GF-D8 (cell line): ENCODE measurements at regions not wholly inside any gene's neighbourhood (a gene's known extent, or its start where the extent isn't known, plus 50 kb on each side); places are given as distances from the start of the nearest gene placed in this dataset.

Experiments used
- DNase-seq: peaks from one replicate; lab custom pipeline; 2025; lab: John Stamatoyannopoulos, UW

DNA sequence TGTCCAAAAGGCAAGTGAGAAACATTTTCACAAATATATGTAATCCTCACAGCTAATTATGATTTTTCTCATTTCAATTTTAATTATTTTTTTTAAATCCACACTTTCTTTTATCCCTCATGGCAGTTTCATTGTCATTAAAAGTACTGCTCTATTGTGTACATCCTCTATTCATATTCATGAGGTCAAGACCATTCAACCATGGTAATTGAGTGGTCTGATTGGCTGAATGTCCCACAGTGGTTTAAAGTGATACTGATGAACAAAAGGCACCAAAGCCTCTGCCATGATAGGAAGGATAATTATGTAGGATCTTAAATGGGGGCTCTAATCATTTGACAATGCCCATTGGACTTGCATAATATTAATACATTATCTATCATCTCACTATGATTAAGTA lies 108.4 kb upstream of the EPHA4 start:
- no peak for DNase-seq

DNA sequence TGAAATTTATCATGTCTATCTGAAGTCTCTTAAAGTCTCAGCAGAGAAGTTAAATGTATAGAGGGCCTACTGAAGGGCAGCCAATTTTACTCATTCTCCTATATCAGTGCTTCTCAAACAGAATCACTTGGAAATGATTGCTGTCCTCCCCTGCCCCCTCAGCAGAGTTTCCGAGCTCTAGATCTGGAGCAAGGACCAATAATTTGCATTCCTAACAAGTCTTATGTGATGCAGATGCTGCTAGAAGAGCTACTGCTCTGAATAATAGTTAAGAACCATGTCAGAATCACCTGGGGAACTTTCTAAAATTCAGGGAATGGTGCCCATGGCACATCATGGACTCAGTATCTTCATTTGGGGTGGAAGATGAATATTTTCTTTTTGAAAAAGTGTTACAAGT lies 105.6 kb upstream of the EPHA4 start:
- no peak for DNase-seq

DNA sequence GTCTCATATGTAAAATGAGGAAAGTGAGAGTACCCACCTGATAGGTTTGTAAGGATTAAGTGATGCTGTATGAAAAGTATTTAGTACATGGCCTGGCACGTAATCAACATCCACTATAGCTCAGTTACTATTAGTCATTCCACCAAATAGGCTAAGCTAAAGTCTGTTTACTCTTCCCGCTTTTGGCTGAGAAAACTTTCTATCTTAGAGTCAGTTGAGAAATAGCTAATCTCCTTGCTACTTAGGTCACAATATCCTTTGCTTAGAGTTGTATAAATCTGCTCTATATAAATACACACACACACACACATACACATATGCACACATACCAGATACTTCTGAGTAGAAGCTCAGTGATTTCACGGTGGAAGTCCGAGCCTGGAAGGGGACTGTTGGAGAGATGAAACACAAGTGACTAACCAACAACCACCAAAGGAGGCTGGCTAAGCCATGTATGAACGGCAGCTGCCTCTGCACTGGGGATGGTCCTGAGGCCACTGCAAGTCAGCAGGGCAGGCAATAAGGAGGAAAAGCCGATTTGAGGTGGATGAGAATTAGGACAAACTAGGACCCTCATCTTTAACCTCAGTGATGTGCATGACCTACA lies 104.6 kb upstream of the EPHA4 start:
- DNase-seq: no peak

DNA sequence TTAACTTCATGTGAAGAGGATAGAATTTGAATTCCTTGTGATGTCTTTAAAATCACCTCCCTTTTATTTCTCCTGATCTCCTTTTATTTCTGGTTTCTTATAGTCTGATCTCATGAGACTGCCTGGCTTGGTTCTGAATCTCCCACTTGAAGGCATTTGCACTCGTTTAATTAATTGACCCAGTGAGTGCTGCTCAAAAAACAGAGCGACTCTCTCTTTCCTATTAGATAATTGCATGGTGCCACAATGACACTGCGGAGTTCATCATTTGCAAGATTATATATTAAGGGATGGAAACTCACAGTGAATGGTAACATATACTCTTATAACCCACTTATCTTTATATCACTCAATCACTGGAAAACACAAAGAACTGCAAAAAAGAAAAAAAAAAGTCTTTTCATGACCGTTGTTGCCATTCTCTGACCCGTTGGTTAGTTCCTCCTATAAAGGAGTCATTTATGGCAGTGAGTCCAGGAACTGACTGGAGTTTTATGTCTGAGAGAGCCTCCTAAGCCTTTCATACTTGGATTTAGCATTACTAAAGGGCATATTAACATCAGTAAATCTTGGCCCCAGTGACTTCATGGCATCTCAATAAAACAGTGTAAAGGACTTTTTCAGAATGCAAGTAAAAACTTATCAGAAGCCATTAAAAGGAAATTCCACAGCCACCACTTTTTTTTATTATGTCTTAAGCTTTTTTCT lies 103.3 kb upstream of the EPHA4 start:
- no peak for DNase-seq

DNA sequence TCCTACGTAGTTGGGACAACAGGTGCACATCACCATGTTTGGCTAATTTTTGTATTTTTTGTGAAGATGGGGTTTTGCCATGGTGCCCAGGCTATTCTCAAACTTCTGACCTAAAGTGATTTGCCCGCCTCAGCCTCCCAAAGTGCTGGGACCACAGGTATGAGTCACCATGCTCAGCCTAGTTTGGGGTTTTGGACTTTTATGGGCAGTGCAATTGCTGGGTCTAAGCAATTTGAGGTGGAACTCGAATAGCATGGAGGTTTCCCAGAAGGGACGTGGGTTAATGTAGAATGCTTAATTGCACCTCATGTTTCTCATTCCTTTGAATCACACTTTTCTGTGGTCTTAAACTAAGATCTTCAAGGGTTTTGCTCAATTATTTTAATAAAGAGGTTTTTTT lies 102.3 kb upstream of the EPHA4 start:
- DNase-seq: no peak

DNA sequence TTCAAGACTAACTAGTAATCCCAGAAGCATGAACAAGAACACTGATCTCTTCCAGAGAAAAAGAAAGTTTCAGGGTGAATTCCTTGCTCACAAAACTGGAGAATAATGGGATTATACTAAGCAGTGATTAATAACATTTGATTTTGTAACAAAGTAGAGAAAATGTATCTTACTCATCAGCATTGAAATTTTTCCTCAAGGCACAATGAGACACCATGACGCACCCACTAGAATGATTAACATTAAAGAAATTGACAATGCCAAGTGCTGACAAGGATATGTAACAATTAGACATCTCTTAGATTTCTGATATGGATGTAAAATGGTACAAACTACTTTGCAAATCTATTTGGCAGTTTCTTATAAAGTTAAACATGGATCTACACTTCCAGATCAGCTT lies 101.1 kb upstream of the EPHA4 start:
- no peak for DNase-seq

DNA sequence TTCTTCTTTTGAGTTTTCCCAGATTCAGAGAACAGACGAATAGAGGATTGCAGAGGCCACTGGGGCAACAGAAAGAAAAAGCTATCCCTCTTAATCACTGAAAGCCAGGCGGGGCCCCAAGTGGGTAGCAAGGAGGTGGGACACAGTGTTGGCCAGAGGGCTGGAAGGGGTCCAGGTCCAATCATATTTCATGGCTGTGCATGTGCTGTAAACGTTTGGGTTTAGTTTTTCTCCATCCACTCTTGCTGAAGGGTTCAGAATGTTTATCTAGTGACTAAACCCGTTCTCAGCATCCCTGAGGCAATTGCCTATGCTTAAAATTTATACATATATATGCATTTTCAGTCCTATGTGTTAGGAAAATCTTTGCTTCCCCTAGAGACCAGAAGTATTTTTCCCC lies 99.4 kb upstream of the EPHA4 start:
- no peak for DNase-seq

DNA sequence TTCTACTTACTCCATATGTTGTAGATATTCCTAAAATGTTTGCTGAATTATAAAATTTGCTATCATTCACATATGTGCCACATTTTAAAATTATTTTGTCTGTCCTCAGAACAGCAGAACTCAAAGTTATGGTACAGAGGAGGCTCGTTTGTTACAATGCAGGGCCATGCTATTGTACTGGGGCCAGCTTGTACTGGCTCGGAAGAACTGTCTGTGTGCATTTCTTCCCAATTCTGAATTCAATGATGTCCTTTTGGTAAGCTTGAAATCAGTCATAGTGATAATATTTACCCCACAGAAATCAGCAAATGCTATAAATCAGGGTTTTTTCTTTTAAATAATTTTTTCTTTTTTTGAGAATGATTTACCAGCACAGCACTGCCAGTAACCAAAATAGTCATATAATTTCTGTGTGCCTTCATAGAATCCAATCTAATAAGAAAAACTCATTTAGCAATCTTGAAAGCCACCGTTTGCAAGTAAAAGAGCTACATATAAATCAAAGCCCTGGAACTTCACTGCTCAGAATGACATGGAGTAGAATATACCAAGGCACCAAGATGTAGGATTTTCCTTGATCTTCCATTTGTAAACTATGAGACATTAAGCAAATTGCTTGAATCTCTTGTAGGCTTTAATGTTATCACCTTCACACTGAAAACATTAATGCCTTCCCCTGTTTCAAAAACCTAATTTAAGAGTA lies 90.7 kb upstream of the EPHA4 start:
- no peak for DNase-seq

DNA sequence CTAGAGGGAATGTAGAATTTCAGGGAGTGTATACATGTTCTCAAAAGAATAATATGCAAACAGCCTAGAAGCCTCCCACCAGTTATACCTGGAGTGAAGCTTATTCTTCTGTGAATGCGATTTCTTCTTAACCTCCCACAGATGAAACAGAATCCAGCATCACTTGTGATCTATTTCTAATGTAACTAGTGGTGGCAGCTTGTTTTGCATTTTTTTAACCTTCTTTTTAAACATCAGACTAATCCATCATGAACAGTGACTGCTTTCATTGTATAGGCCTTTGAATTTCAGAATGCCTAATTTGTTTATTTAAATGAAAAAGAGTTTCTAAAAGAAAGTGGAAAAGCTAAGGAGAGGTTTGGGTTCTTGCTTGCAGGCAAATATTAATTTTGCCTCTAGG lies 85.7 kb upstream of the EPHA4 start:
- no peak for DNase-seq

DNA sequence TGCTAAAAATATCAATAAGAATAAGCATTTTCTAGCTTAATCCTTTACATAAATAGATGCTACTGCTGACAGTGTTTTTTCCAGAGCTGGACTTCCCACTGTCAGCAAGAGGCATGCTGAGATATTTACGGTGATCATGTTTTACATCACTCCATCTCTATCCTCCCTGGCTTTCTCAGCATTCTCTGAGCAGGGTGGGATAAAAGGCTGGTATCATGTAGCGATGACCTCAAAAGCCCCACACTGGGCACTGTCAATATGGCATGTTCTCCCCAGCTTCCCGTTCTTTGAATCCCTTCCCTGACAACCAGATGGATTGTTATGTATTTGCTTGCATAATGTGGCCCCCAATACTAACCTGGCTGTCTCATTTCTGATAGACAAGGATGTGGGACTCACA lies 83.2 kb upstream of the EPHA4 start:
- DNase-seq: no peak

DNA sequence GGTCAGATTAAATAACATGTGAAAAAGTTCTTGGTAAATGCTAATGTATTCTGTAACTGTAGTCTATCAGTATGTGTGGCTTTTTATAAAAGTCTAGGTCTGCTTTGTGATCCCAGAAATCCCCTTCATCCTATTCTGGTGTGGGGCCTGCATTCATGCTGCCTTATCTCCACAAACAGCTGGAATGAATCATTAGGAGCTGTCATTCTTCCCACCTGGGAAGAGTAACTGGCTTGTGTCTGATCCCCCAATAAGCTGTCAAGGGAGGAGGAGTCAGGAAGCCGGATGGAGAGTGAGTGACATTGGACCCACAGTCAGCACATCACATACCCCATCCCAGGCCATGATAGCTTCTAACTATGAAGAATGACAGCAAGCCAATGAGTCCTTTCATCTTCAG lies 81.1 kb upstream of the EPHA4 start:
- DNase-seq: no peak

DNA sequence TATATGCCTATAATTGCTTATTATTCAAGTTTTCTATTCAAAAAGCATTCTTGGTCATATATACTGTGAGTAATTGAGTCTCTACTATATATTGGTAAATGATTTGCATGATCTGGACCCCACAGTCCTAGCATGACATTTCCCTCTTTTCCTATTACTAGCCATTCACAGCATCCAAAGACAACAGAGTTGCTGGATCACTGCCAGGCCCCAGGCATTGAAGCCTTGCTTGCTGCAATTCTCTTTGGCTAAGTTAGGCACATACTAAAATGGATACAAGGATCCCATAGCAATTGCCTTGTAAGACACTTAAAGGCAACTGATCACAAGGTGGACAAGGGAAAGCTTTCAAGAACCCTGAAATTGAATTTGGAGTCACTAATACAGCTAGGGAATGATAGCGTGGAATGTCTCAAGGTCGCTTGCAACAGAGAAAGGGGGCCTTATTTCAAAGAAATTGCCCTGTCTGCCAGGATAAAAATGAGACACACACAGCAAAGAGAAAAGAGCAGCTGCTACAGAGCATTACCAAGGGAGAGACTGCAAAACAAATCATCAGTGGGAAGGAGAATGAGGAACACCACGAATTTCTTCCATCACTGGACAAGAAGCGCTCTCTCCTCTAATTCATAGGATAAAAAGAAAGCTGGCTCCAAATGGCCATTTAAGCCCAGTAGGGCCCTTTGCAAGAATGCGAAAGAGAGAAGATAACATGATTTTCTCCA lies 77.1 kb upstream of the EPHA4 start:
- DNase-seq: no peak

DNA sequence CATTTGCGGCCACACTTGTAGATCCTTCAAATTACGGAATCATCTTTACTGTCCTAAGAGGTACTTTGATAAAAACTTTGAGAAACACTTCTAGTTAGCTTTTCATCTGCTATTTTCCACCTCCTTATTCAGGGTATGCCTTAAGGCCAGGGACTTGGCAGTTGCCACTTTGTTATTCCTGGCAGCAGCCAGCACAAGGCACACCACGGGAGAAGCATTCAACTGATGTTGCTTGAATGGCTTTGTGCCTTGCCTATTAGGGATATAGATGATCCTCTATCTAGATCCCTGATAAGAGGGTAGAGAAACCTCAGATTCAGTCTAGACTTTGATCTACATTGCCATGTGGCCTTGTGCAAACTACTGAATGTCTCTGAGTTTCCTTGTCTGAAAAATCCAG lies 70.3 kb upstream of the EPHA4 start:
- no peak for DNase-seq

DNA sequence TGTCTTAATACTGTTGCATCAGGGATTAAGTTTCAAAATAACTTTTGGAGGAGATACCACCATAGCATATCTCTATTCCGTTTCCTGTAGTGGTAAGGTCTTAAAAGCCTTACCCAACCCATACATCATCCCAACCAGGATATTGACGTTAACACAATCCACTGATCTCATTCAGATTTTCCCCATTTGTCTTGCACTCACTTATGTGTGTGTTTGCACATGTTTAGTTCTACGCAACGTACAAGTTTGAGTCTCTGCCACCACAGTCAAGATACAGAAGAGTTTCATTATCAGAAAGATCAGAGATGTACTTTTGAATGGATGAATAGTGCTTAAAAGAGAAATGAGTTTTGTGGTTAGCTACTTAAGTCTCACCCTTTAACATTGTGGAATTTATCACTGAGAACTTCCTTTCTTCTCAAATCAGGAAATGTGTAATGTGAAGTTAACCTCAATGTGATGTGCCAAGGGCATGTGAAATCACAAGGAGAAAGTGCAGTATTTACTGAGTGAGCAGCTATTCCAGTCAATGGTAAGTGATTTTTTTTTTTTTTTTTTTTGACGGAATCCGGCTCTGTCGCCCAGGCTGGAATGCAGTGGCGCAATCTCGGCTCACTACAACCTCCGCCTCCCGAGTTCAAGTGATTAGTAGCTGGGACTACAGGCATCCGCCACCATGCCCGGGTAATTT lies 69.2 kb upstream of the EPHA4 start:
- DNase-seq: peak; percentile 63

DNA sequence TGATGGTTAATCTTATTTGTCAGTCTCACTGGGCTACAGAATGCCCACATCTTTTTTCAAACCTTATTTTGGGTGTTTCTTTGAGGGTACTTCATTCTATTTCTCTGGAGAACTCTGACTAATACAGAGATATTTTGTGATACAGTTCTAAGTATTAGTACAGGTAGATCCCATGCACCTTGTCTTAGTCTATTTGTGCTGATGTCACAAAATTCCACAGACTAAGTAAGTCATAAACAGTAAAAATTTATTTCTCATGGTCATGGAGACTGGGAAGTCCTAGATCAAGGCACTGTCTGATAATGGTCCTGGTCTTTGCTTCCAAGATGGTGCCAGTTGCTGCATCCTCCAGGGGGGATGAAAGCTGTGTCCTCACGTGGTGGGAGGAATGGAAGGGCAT lies 68.6 kb upstream of the EPHA4 start:
- no peak for DNase-seq

DNA sequence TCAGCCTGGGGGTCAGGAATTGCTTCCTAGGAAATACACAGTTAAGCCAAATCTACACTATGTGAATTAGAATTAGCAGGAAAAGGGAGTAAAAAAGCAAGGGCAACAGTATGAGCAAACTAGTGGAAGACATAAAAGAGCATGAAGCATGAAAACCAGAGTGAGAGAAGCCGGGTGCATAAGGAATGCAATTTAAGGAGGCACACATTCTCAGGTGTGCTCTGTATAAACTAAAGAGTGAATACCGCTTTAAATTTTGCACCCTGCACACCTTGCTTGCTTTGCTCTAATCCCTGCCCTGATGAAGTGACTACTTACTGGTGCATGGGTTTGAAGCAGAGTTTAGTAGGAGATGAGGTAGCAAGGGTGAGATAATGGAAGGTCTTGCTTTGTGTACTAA lies 65.7 kb upstream of the EPHA4 start:
- DNase-seq: no peak

DNA sequence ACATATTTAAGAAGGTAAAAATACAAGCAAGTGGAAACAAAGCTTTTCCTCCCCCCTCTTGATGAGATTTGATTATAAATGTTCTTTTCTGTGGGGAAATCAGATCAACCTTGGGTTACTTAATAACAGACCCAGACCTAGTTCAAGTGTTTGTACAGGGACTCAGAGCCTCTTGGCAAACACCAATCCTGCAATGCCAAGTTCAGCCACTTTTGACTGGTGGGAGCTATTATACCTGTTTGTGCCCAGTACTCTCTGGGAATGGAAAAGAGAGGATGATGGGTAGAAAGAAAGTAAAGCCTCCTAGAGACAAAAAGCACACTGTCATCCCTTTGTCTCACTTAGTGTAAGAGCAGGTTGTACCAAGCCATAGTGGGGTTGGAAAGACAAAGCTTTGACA lies 63.8 kb upstream of the EPHA4 start:
- DNase-seq: no peak

DNA sequence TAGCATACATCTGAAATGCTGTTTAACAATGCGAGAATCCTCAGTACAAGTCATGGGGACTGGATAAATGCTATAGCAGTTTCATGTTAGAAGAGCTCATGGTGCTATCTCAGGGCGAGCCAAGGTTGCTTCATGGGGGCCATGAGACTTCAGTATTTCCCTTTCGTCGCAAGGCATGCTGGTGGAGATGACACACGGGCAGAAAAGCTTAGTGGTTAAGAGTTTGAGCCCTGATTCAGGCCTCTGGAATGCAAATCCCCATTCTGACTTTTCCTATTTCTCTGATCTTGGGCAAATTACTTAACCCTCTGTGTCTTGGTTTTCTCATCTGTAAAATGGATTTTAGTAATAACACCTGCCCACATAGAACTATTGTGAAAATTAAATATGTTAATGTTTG lies 57.4 kb upstream of the EPHA4 start:
- no peak for DNase-seq

DNA sequence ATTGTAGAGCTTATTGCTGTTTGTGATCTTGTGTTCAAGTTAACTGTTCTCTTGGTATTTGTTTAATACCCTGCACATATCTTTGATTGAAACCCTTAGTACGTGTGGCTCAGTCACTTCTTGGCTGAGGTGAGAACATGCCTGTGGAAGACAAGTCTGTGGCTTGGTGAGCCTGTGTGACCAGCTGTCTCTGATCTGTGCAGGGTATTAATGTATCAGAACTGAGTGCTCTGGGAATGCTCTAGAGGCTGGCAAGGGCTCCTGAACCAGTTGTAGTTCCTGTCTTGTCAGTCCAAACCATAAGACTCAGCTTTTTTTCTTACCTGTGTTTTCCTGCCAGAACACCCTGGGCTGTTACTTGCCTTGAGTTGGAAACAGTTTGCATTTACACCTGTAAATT lies 52.4 kb upstream of the EPHA4 start:
- no peak for DNase-seq
